ENCODE measurements at regions not wholly inside any gene's neighbourhood (a gene's known extent, or its start where the extent isn't known, plus 50 kb on each side); places are given as distances from the start of the nearest gene placed in this dataset.

DNA sequence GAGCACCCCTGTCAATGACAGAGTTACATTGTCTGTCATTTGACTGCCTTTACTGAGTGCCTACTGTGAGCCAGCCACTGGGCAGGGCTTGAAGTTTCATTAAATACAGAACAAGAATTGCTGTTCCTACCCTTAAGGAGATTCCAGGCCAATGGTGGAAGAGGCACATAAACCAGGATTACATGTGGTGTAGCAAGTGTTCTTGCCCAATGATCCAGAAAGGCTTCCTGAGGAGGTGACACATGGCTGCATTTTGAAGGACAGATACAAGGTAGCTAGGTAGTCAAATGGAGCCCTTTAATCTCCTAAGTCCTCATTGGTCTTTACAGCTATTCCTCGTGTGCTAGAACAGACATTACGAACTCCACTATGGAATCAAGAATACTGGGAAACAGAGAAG lies 312.7 kb downstream of the ETAA1 start:
- H3K4me1 ChIP-seq (ENCODE audit: control insufficient read depth in 1 of 2, insufficient read depth in 2 of 2, low read length in 2 of 2): no peaks in the 10 kb centered on the region
- ChIA-PET POLR2A (no interaction called here), CTCF (no interaction called here), RAD21 (ENCODE audit: low non-redundant PET in 1 of 2, low total read pairs in 2 of 2, uncharacterized antibody in 2 of 2, unreplicated experiment in 2 of 2) (no interaction called here)
- H3K9ac ChIP-seq (ENCODE audit: low read length): no peak overlapping the region
- no TSS peak for BruUV-seq (replicated peaks)
- H4K20me1 ChIP-seq (ENCODE audit: insufficient read depth): no peaks in the 10 kb centered on the region
- H3K4me2 ChIP-seq (ENCODE audit: low read length): no peak overlapping the region
- H3K9me3 ChIP-seq (ENCODE audit: control insufficient read depth in 1 of 2, insufficient read depth in 1 of 2, low read depth in 1 of 2, low read length in 2 of 2): no peaks in the 10 kb centered on the region
- H3K27me3 ChIP-seq (ENCODE audit: insufficient read depth, low read length): peaks cover 30% of the 10 kb centered on the region
- H3K9me2 ChIP-seq (ENCODE audit: insufficient read depth): no peaks in the 10 kb centered on the region
- DNase-seq (ENCODE audit: low read depth, low spot score) (no peak), ATAC-seq (no peak)
- no peaks in the 10 kb centered on the region for H3K36me3 ChIP-seq (ENCODE audit: control insufficient read depth in 1 of 2, insufficient read depth in 2 of 2, low read length in 2 of 2)
- intact Hi-C loops (cut with micrococcal nuclease): no loop called here
- no peak overlapping the region for H3K27ac ChIP-seq (ENCODE audit: low read depth, low read length)
- TF ChIP-seq TCF7L2 (IDR thresholded peaks at IDR 0.05; ENCODE audit: borderline replicate concordance, extremely low read depth, insufficient read depth, insufficient read length) (no peak), JUND (IDR thresholded peaks at IDR 0.05) (no peak), FOSL1 (IDR thresholded peaks at IDR 0.05; ENCODE audit: low read depth) (no peak), CEBPB (IDR thresholded peaks at IDR 0.05; ENCODE audit: low read depth) (no peak), SIN3A (IDR thresholded peaks at IDR 0.05; ENCODE audit: low read depth) (no peak), SP1 (IDR thresholded peaks at IDR 0.05; ENCODE audit: low read depth) (no peak), EZH2 (IDR thresholded peaks at IDR 0.05) (no peak), ZNF274 (IDR thresholded peaks at IDR 0.05; ENCODE audit: low read depth, low read length) (no peak), POLR2AphosphoS5 (IDR thresholded peaks at IDR 0.05; ENCODE audit: low read depth, low read length) (no peak), ZFX (IDR thresholded peaks at IDR 0.05) (no peak), POLR2A (IDR thresholded peaks at IDR 0.05; ENCODE audit: borderline replicate concordance, extremely low read depth, insufficient read depth, insufficient read length) (no peak), YY1 (IDR thresholded peaks at IDR 0.05; ENCODE audit: extremely low read depth, insufficient replicate concordance, low read depth, low read length) (no peak), ELF1 (IDR thresholded peaks at IDR 0.05; ENCODE audit: borderline replicate concordance, low read depth) (no peak)
- TF ChIP-seq, protein P1, sequence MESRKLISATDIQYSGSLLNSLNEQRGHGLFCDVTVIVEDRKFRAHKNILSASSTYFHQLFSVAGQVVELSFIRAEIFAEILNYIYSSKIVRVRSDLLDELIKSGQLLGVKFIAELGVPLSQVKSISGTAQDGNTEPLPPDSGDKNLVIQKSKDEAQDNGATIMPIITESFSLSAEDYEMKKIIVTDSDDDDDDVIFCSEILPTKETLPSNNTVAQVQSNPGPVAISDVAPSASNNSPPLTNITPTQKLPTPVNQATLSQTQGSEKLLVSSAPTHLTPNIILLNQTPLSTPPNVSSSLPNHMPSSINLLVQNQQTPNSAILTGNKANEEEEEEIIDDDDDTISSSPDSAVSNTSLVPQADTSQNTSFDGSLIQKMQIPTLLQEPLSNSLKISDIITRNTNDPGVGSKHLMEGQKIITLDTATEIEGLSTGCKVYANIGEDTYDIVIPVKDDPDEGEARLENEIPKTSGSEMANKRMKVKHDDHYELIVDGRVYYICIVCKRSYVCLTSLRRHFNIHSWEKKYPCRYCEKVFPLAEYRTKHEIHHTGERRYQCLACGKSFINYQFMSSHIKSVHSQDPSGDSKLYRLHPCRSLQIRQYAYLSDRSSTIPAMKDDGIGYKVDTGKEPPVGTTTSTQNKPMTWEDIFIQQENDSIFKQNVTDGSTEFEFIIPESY (IDR thresholded peaks at IDR 0.05; ENCODE audit: extremely low read depth, insufficient replicate concordance, low read length): no peak
- TF ChIP-seq, protein P2, sequence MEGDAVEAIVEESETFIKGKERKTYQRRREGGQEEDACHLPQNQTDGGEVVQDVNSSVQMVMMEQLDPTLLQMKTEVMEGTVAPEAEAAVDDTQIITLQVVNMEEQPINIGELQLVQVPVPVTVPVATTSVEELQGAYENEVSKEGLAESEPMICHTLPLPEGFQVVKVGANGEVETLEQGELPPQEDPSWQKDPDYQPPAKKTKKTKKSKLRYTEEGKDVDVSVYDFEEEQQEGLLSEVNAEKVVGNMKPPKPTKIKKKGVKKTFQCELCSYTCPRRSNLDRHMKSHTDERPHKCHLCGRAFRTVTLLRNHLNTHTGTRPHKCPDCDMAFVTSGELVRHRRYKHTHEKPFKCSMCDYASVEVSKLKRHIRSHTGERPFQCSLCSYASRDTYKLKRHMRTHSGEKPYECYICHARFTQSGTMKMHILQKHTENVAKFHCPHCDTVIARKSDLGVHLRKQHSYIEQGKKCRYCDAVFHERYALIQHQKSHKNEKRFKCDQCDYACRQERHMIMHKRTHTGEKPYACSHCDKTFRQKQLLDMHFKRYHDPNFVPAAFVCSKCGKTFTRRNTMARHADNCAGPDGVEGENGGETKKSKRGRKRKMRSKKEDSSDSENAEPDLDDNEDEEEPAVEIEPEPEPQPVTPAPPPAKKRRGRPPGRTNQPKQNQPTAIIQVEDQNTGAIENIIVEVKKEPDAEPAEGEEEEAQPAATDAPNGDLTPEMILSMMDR (IDR thresholded peaks at IDR 0.05 in 2 of 3, conservative IDR thresholded peaks at IDR 0.05 in 1 of 3; ENCODE audit: borderline replicate concordance in 1 of 3, insufficient read depth in 1 of 3, low read depth in 2 of 3, low read length in 2 of 3): no peak
- no peak overlapping the region for H2AFZ ChIP-seq (ENCODE audit: low read depth, low read length, poor library complexity, severe bottlenecking)
- H3K79me2 ChIP-seq (ENCODE audit: insufficient read depth, low read length): no peaks in the 10 kb centered on the region
- no peak overlapping the region for H3K4me3 ChIP-seq (replicated peaks in 1 of 2; ENCODE audit: low read depth in 1 of 2, low read length in 2 of 2)

All from HCT116 (cell line).